K562 (cell line): ENCODE measurements at regions not wholly inside any gene's neighbourhood (a gene's known extent, or its start where the extent isn't known, plus 50 kb on each side); places are given as distances from the start of the nearest gene placed in this dataset.

Experiments used
- IRF9 ChIP-seq: fragments of 450-650 bp; IDR thresholded peaks from 2 replicates; pipeline ENCODE4 v1.6.1; 2016; ENCODE audit warnings: missing biosample characterization, missing genetic modification characterization
- LEF1 ChIP-seq: fragments of 450-650 bp; IDR thresholded peaks from 2 replicates; pipeline ENCODE4 v1.6.1; 2016; ENCODE audit warnings: mild to moderate bottlenecking
- ZNF436 ChIP-seq: fragments of 250-450, 450-650 bp; sonication (Bioruptor Pico); formaldehyde crosslinking; IDR thresholded peaks from 2 replicates; pipeline ENCODE4 v1.7.0; 2020; ENCODE audit warnings: mild to moderate bottlenecking

GRCh38 chr12:58777815-58778214 lies 142.5 kb downstream of the LRIG3 start:
- TF ChIP-seq ZNF436 (CRISPR knock-in tag): no peak
- no peak for TF ChIP-seq LEF1
- no peak for TF ChIP-seq IRF9
